CD4-positive, alpha-beta T cell treated with Interleukin-4 for 1 hour (primary cell): ENCODE measurements at regions not wholly inside any gene's neighbourhood (a gene's known extent, or its start where the extent isn't known, plus 50 kb on each side); places are given as distances from the start of the nearest gene placed in this dataset.

Experiments used
- DNase-seq, 2 donors: peaks; one replicate each; pipeline ENCODE4 v3.0.0-alpha.2; 2020 to 2022

- no peak for DNase-seq
Measured at GRCh38 chr18:2075499-2075898, 495.8 kb downstream of the METTL4 start.

GRCh38 chr18:2082676-2083075, 488.6 kb downstream of the METTL4 start:
- no peak for DNase-seq

DNA sequence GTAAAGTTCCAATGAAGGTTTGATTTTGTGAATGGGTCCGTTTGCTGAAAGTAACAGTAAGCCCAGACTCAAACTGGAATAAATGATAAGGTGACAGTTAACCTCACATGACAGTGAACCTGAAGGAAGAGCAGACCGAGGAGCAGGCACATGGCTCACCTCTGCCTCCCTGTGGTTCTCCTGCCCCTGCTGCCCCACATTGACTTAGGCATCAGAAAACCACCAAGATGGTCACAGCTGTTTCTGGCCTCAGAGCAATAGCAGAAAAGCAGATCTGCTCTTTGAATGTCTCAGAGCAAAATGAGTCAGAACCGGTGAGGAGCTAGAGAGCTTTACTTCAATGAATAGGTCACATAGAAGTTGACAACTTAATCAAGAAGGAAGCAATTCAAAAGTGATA, 487.6 kb downstream of the METTL4 start:
- DNase-seq = no peak

- no peak for DNase-seq
Measured at GRCh38 chr18:2086439-2086838, 484.9 kb downstream of the METTL4 start.

DNA sequence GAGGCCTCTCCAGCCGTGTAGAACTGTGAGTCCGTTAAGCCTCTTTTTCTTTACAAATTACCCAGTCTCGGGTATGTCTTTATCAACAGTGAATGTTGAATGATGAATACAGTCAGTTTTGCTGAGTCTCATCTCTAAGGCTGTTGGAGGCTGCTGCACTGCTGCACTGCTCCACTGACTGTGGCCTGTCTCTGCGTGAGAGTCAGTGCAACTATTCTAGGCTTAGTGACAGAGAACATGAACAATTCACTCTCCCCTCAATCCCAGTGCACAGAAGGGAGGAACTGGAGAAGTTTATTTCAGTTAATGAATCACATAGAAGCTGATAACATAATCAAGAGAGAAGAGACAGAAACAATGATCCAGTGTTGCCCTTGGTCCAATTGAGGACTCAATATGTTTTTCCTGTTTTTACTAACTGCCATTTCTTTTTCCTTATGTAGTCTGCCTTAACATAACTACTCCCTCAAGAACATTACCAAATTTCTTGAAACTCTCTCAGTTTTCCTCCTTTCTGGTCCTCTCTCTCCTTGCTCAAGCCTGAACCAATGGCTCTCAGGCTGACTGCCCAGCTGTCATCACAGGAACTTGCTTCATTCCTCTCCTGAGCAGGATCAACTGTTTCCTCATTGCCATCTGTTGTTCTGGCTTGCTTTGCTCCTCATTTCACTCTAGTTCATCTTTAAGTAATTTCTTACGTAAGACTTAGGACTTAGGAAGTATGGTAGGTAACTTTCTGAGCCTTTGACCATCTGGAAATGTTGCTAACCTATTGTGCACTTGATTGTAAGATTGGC, 483.2 kb downstream of the METTL4 start:
- no peak for DNase-seq

DNA sequence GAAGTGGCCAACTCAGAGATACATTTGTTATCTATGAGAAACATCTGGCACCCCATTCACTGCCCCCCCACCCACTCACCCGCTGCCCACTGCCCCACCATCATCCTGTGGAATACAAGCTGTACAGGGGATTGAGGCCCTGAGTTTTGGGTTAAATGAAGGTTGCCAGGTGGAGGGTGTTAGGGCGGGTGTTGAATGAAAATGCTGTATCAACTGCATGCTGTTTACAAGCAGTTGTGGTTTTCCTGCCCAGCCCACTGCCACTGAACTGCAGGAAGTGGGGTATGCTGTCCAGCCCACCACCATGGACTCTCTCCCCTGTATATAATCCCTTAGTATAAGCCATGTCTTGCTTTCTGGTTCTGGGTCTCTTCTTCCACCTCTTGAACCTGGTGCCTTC, 481.9 kb downstream of the METTL4 start:
- DNase-seq = no peak

- no peak for DNase-seq
Measured at GRCh38 chr18:2091937-2092336, 479.4 kb downstream of the METTL4 start.

DNA sequence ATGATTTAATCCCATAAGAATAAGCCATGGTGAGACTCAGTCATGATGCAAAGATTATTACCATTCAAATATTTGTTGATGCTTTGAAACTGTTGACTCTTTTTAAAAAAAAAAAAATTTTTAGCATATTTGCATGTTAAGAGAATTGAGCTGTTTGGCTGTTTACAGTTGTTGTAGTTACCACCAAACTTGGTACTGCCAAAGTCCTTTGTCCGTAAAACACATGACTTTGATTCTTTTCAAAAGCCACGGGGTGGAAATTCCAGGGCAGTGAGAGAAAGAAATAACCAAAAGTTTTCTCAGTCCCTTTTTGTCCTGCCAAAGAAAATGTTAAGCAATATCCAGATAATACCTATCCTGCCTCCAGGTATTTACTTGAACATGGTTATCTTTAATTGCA, 474.8 kb downstream of the METTL4 start:
- DNase-seq = no peak

DNA sequence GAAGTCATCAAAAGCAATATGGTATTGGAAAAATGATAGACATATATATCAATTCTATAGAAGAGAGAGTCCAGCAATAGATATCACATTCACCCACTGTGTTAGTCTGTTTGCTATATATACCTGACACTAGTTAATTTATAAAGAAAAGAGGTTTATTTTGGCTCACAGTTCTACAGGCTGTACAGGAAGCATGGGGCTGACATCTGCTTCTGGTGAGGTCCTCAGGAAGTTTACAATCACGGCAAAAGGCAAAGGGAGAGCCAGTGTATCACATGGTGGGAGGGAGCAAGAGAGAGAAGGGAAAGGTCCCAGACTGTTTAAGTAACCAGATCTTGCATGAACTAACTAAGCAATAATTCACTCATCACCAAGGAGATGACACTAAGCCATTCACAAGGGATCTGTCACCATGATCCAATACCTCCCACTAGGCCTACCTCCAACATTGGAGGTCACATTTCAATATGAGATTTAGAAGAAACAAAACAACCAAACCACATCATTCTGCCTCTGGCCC, 470.6 kb downstream of the METTL4 start:
- DNase-seq = no peak

DNA sequence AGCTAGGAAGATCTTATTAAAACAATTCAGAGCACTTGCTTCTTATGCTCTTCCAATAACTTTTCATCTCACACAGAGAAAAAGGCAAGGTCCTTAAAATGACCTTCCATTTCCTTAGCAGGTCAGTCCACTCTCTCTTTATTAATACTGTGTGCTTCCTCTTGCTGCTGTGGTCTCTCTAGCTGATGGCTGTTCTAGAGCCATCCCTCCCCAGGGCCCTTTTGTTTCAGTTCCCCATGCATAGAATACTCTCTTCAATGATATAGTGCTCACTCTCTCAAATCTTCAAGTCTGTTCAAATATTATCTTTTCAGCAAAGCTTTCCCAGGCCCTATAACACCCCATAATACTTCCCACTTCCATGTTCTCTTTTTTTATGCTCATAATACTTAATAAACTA, 469.3 kb downstream of the METTL4 start:
- DNase-seq = no peak

- DNase-seq = no peak
Measured at GRCh38 chr18:2103299-2103698, 468.0 kb downstream of the METTL4 start.

DNA sequence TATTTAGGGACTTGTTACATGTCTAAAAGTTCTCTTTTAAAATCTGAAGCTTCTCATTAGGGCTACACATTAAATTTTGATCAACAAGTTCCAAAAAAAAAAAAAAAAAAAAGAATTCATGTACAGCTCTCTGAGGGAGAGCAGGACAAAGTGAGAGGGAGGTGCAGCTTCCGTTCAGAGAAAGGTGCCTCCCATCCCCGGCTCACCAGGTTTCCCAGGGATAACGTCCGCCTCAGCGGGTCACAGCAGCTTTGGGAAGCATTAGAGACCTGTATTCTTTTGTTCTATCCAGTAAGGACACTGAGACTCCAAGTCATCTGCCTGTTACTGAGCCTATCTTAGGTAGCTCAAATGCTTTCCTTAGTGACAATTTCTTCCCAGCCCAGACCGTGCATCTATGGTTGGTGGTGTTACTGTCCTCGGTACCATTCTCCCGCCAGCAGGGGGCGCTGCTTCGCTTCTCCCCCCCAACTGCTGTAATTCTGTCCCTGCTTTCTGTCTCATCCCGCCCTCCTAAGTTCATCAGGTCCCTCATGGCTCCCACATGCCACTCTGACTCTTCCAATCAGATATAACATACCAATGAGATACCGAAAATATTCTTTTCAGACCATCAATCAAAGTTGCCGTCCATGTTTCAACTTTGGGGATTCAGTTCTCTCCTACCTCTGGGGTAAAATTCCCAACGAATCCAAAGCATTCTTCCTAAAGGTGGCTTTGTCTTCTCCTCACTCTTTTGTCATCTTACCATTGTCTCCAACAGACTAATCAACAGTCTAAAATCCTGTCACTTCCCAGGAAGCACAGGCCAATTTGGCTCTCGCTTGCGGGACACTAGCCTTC, 466.5 kb downstream of the METTL4 start:
- DNase-seq = peak in 1 of 2 donors; percentile 22

DNA sequence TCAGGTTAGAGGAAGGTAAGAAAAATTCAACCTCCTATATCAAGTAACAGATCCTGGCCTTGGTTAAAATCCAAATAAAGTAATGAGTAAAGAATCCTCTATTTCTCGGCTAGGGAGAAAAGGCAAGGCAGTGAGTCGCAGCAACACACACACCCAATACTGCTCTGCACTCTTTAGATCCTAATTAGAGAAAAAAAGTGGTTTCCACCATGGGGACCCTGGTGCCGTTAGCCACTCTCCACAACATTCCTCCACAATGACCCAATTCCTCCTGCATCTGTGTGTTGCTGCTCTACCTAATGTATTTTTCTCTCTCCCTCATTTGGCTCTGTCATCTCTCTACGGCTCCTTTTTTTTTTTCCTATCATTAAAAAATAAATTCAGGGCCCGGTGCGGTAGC, 462.7 kb downstream of the METTL4 start:
- no peak for DNase-seq

- no peak for DNase-seq
Measured at GRCh38 chr18:2111456-2111855, 459.8 kb downstream of the METTL4 start.

- no peak for DNase-seq
Measured at GRCh38 chr18:2112435-2113045, 458.8 kb downstream of the METTL4 start.

- DNase-seq = no peak
Measured at GRCh38 chr18:2114289-2114688, 457.0 kb downstream of the METTL4 start.

DNA sequence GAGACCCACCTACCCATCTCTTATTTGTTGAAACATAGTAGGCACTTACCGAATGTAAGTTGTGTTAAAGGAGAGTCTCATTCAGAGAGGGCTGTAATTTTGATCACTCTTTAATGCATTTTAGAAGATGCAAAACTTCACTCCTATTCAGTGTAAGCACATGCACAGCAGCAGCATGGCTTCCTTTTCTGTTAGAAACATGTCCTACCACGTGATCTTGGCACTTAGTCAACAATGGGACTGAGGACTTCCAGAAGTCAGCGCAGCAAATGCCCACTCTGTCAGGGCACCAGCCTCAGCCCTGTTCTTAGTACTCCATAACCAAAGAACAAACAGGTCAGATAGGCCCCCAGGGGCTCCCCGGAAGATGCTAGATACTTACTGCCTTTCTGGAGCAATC, 456.5 kb downstream of the METTL4 start:
- DNase-seq = no peak

DNA sequence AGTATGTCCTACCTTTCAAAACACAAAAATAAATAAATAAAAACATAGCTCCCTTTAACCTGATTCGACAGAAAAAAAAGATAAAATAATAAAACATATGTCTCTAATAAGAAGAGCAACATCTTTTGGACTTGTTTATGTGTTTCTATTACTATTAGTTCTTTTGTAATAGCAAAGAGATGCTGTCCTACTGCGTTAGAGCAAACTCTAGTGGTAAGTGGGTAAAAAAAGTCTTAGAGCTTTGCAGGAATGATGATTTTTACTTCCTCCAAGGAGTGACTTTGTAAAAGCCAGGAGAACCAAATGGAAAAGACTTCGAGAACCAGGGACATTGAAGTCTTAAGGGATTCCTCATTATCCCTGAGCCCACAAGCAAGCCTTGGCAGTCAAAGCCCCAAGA, 450.1 kb downstream of the METTL4 start:
- DNase-seq = no peak

DNA sequence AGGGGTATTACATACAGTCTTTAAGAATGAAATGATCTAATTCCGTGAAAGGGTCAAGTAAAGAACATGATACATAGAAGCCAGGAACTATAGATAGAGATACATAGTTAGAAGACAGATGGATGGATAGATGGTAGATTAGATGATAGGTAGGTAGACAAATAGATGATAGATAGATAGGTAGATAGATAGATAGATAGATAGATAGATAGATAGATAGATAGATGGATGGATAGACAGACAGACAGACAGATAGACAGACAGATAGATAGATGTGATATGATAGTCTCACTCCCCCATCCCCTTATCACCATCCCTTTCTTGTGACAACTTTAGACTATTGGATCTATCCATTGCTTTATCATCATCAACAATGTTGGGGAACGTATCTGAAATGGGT, 448.2 kb downstream of the METTL4 start:
- no peak for DNase-seq

DNA sequence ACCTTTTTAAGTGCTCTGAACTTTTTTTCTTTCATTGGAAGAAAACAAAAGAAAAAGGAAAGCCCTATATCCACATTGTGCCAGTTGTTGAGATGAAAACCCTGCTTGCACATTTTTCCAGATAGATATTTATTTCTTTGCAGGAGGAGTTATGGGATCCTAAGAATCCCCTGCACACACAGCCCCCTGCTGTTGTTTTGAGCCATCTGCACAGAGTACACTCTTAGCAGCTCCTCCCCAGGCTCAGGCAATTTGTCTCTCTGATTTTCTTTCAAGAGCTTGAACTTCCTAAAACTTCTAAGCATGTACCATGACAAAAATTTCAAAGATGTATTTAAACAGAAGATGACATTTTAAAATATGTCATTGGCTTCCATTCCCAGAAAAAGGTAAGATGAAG, 436.9 kb downstream of the METTL4 start:
- no peak for DNase-seq

- DNase-seq = no peak
Measured at GRCh38 chr18:2135309-2135708, 436.0 kb downstream of the METTL4 start.

DNA sequence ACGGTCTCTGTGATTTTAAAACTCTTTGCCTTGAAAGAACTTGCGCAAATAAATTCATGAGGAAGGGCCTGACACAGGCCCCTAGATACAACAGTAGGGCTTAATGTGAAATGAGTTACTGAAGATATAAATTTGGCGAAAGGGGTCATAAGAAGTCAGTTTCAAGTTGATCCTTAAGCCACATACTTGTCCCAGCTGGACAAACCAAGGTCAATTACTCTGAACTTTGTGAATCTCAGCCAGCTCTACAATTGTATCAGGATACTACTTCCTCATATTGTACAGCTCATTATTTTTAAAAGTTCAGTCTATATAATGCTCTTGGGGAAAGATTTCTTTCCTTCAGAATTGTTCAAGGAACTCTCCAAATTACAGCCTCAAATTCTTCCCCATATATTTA, 432.8 kb downstream of the METTL4 start:
- DNase-seq = no peak

GRCh38 chr18:2139691-2140090, 431.6 kb downstream of the METTL4 start:
- no peak for DNase-seq

GRCh38 chr18:2143636-2144035, 427.7 kb downstream of the METTL4 start:
- no peak for DNase-seq
